ENCODE measurements at regions not wholly inside any gene's neighbourhood (a gene's known extent, or its start where the extent isn't known, plus 50 kb on each side); places are given as distances from the start of the nearest gene placed in this dataset.

- TF ChIP-seq ZNF462 (CRISPR knock-in tag; IDR thresholded peaks at IDR 0.05) (no peak), CREB1 (CRISPR knock-in tag; IDR thresholded peaks at IDR 0.05; ENCODE audit: low read depth) (no peak), EZH2 (IDR thresholded peaks at IDR 0.05; ENCODE audit: low read depth, unreplicated experiment) (no peak), CTCF (conservative IDR thresholded peaks at IDR 0.05; ENCODE audit: low read depth in 2 of 2) (no peak), REST (IDR thresholded peaks at IDR 0.05; ENCODE audit: unreplicated experiment) (no peak), EZH2phosphoT487 (IDR thresholded peaks at IDR 0.05; ENCODE audit: unreplicated experiment) (no peak), POLR2AphosphoS5 (IDR thresholded peaks at IDR 0.05; ENCODE audit: low read depth) (no peak)
Measured at GRCh38 chr13:83738407-83738806, 143.9 kb downstream of the SLITRK1 start.
